Fibroblast of the conjunctiva (primary cell): ENCODE measurements at regions not wholly inside any gene's neighbourhood (a gene's known extent, or its start where the extent isn't known, plus 50 kb on each side); places are given as distances from the start of the nearest gene placed in this dataset.

Experiments
- DNase-seq: peaks from one replicate; pipeline ENCODE4 v3.0.0-alpha.2; 2010; ENCODE audit warnings: low read depth

- no peak for DNase-seq
Measured at GRCh38 chr2:217407362-217407761, 547.5 kb upstream of the TNP1 start.

- no peak for DNase-seq
Measured at GRCh38 chr2:217404236-217404760, 544.4 kb upstream of the TNP1 start.

GRCh38 chr2:217402761-217403383 lies 543.0 kb upstream of the TNP1 start:
- no peak for DNase-seq

- DNase-seq, result no peak
Measured at GRCh38 chr2:217402144-217402543, 542.3 kb upstream of the TNP1 start.

- no peak for DNase-seq
Measured at GRCh38 chr2:217399291-217399690, 539.4 kb upstream of the TNP1 start.

GRCh38 chr2:217398860-217399259 lies 539.0 kb upstream of the TNP1 start:
- DNase-seq, result no peak

GRCh38 chr2:217398101-217398500 lies 538.2 kb upstream of the TNP1 start:
- DNase-seq, result no peak

GRCh38 chr2:217396586-217396985 lies 536.7 kb upstream of the TNP1 start:
- no peak for DNase-seq

- DNase-seq, result no peak
Measured at GRCh38 chr2:217396165-217396564, 536.3 kb upstream of the TNP1 start.

GRCh38 chr2:217394510-217395351 lies 534.9 kb upstream of the TNP1 start:
- no peak for DNase-seq

- peak; percentile 69 for DNase-seq
Measured at GRCh38 chr2:217393585-217394032, 533.7 kb upstream of the TNP1 start.

GRCh38 chr2:217392930-217393584 lies 533.2 kb upstream of the TNP1 start:
- DNase-seq, result no peak

- DNase-seq, result no peak
Measured at GRCh38 chr2:217387776-217388387, 528.0 kb upstream of the TNP1 start.

- no peak for DNase-seq
Measured at GRCh38 chr2:217386041-217386440, 526.2 kb upstream of the TNP1 start.

- DNase-seq, result no peak
Measured at GRCh38 chr2:217383620-217384019, 523.8 kb upstream of the TNP1 start.

- no peak for DNase-seq
Measured at GRCh38 chr2:217382794-217383193, 522.9 kb upstream of the TNP1 start.

- DNase-seq, result no peak
Measured at GRCh38 chr2:217379807-217380206, 519.9 kb upstream of the TNP1 start.

GRCh38 chr2:217372794-217373193 lies 512.9 kb upstream of the TNP1 start:
- no peak for DNase-seq

- DNase-seq, result no peak
Measured at GRCh38 chr2:217371781-217372213, 511.9 kb upstream of the TNP1 start.

GRCh38 chr2:217370391-217370790 lies 510.5 kb upstream of the TNP1 start:
- no peak for DNase-seq

GRCh38 chr2:217367464-217367863 lies 507.6 kb upstream of the TNP1 start:
- DNase-seq, result no peak

GRCh38 chr2:217366966-217367365 lies 507.1 kb upstream of the TNP1 start:
- no peak for DNase-seq
